Motor neuron (in vitro differentiated cells): ENCODE measurements at regions not wholly inside any gene's neighbourhood (a gene's known extent, or its start where the extent isn't known, plus 50 kb on each side); places are given as distances from the start of the nearest gene placed in this dataset.
"Not testable (repeated sequence)": the region's sequence is repeated elsewhere in the genome, so short reads cannot be mapped to it uniquely, and the experiment has no call there.

Experiments used
- ATAC-seq, 8 experiments: fragments of 200-7000 bp; cut with Tn5 transposase; replicated peaks in 6 of 8; 2 replicates each; pipeline ENCODE4 v1.8.0; 2021; ENCODE audit warnings: mild to moderate bottlenecking in 8 of 8, moderate library complexity in 8 of 8
- H3K27ac ChIP-seq, 2 donors: fragments of 250-450 bp; sonication (Bioruptor Pico); 2 replicates each; pipeline ENCODE4 v1.9.0; 2021; ENCODE audit warnings: antibody characterized with exemption in 2 of 2, mild to moderate bottlenecking in 2 of 2, moderate library complexity in 1 of 2
- H3K4me1 ChIP-seq, 2 donors: fragments of 250-450 bp; sonication (Bioruptor Pico); replicated peaks in 1 of 2; 2 replicates each; pipeline ENCODE4 v1.6.1; 2021; ENCODE audit warnings: antibody characterized with exemption in 2 of 2, mild to moderate bottlenecking in 2 of 2, moderate library complexity in 1 of 2
- H3K4me3 ChIP-seq, 5 donors: fragments of 250-450 bp; sonication (Bioruptor Pico); 2 replicates each; pipeline ENCODE4 v1.9.0; 2021; ENCODE audit warnings: antibody characterized with exemption in 5 of 5, mild to moderate bottlenecking in 5 of 5, moderate library complexity in 4 of 5
- WGBS, 10 experiments: fragments of 450-650 bp; shearing (Covaris generic); methylation state at CpG; one replicate each; pipeline ENCODE4 v1.0.0; 2022; 5-methylcytosine and 5-hydroxymethylcytosine counted together
- in situ Hi-C, 9 experiments: fragments of 400-800 bp; cut with MboI; loops; one replicate each; pipeline ENCODE4 v1.15.0; 2021; ENCODE audit warnings: low sequenced_read_pairs in 9 of 9, low pct_unique_long_range_greater_than_20kb in 2 of 9; ENCODE audit not compliant: unreplicated experiment in 9 of 9

GRCh38 chrX:13473442-13474163, 95.8 kb upstream of the EGFL6 start:
- Histone ChIP-seq H3K4me1 (peaks cover 15 to 25% of the 10 kb centered on the region in 2 donors), H3K4me3 (no peak overlapping the region), H3K27ac (no peak overlapping the region)
- in situ Hi-C loops = no loop called here
- WGBS, 10 experiments = 0 to 92% (median 70%) methylated on average over 1 to 6 of the region's 9 CpGs; no CpG with 5 or more reads in 3 of the 10 experiments
- peak in 3 of 8 experiments; percentile 46 to 68 (median 50) for ATAC-seq

- in situ Hi-C loops = no loop called here
- 0 to 100% (median 88%) methylated on average over 1 to 5 of the region's 5 CpGs; no CpG with 5 or more reads in 4 of the 10 experiments for WGBS, 10 experiments
- no peak overlapping the region for H3K27ac ChIP-seq
Measured at GRCh38 chrX:13472975-13473374, 96.4 kb upstream of the EGFL6 start.

GRCh38 chrX:13471269-13471668, 98.1 kb upstream of the EGFL6 start:
- in situ Hi-C loops = no loop called here
- H3K27ac ChIP-seq = peak overlapping the region; percentile 39 to 55
- peaks cover 15 to 24% of the 10 kb centered on the region in 2 donors for H3K4me1 ChIP-seq
- H3K4me3 ChIP-seq = no peak overlapping the region
- peak in 6 of 8 experiments; percentile 20 to 83 (median 73) for ATAC-seq
- WGBS, 10 experiments = 43 to 83% (median 82%) methylated on average over 1 to 2 of the region's 3 CpGs; no CpG with 5 or more reads in 7 of the 10 experiments

More at GRCh38 chrX:13472975-13473374, 96.4 kb upstream of the EGFL6 start:
- Histone ChIP-seq H3K4me1 (peaks cover 15 to 25% of the 10 kb centered on the region in 2 donors), H3K4me3 (no peak overlapping the region)
- no peak for ATAC-seq

- WGBS, 10 experiments = 10 to 94% (median 56%) methylated on average over 2 to 3 of the region's 3 CpGs; no CpG with 5 or more reads in 6 of the 10 experiments
- H3K4me3 ChIP-seq = no peak overlapping the region
- ATAC-seq = peak in 4 of 8 experiments; percentile 26 to 53 (median 34)
- H3K27ac ChIP-seq = no peak overlapping the region
- in situ Hi-C loops = no loop called here
- H3K4me1 ChIP-seq = peaks cover 15 to 22% of the 10 kb centered on the region in 2 donors
Measured at GRCh38 chrX:13470685-13470977, 98.8 kb upstream of the EGFL6 start.

- in situ Hi-C loops = no loop called here
- peak in 3 of 8 experiments; percentile 19 to 61 (median 54) for ATAC-seq
- 25 to 89% (median 40%) methylated on average over 1 to 3 of the region's 4 CpGs; no CpG with 5 or more reads in 5 of the 10 experiments for WGBS, 10 experiments
Measured at GRCh38 chrX:13469963-13470684, 99.3 kb upstream of the EGFL6 start.

GRCh38 chrX:13468096-13468495, 101.3 kb upstream of the EGFL6 start:
- no peak overlapping the region for H3K27ac ChIP-seq
- no peak for ATAC-seq
- H3K4me1 ChIP-seq = peaks cover 12 to 34% of the 10 kb centered on the region in 2 donors
- 94 to 100% (median 95%) methylated on average over 1 to 4 of the region's 4 CpGs; no CpG with 5 or more reads in 7 of the 10 experiments for WGBS, 10 experiments
- in situ Hi-C loops = no loop called here
- H3K4me3 ChIP-seq = no peak overlapping the region

More at GRCh38 chrX:13469963-13470684, 99.3 kb upstream of the EGFL6 start:
- peaks cover 15 to 22% of the 10 kb centered on the region in 2 donors for H3K4me1 ChIP-seq
- no peak overlapping the region for H3K4me3 ChIP-seq
- no peak overlapping the region for H3K27ac ChIP-seq

- WGBS, 10 experiments = 67 to 100% (median 90%) methylated on average over 1 of the region's 1 CpG; no CpG with 5 or more reads in 6 of the 10 experiments
- Histone ChIP-seq H3K4me1 (peaks cover 12 to 35% of the 10 kb centered on the region in 2 donors), H3K27ac (no peak overlapping the region), H3K4me3 (no peak overlapping the region)
- in situ Hi-C loops = no loop called here
- peak in 1 of 8 experiments; percentile 12 for ATAC-seq
Measured at GRCh38 chrX:13467243-13467642, 102.2 kb upstream of the EGFL6 start.

GRCh38 chrX:13464599-13465275, 104.7 kb upstream of the EGFL6 start:
- Histone ChIP-seq H3K4me1 (peaks cover 0 to 19% of the 10 kb centered on the region in 2 donors), H3K4me3 (no peak overlapping the region), H3K27ac (no peak overlapping the region)
- in situ Hi-C loops = no loop called here
- no CpG with 5 or more reads among the region's 1 CpG for WGBS, 10 experiments
- no peak for ATAC-seq

GRCh38 chrX:13463608-13464007, 105.8 kb upstream of the EGFL6 start:
- Histone ChIP-seq H3K4me1 (peaks cover 0 to 19% of the 10 kb centered on the region in 2 donors), H3K27ac (peak overlapping the region in 1 of 2 donors; percentile 5), H3K4me3 (no peak overlapping the region)
- ATAC-seq = peak; percentile 81 to 100 (median 99)
- 0 to 43% (median 34%) methylated on average over 1 to 3 of the region's 3 CpGs; no CpG with 5 or more reads in 4 of the 10 experiments for WGBS, 10 experiments
- in situ Hi-C loops = no loop called here

- no peaks in the 10 kb centered on the region for H3K4me1 ChIP-seq
- no peak overlapping the region for H3K4me3 ChIP-seq
- in situ Hi-C loops = no loop called here
- ATAC-seq = peak in 1 of 8 experiments; percentile 52
- 80 to 100% methylated on average over 1 of the region's 7 CpGs; no CpG with 5 or more reads in 8 of the 10 experiments for WGBS, 10 experiments
- no peak overlapping the region for H3K27ac ChIP-seq
Measured at GRCh38 chrX:13452283-13452682, 117.1 kb upstream of the EGFL6 start.

- no peak for ATAC-seq
- in situ Hi-C loops = no loop called here
- Histone ChIP-seq H3K4me1 (no peaks in the 10 kb centered on the region), H3K27ac (no peak overlapping the region), H3K4me3 (no peak overlapping the region)
Measured at GRCh38 chrX:13449441-13449840, 120.0 kb upstream of the EGFL6 start.

GRCh38 chrX:13448941-13449340, 120.5 kb upstream of the EGFL6 start:
- H3K4me1 ChIP-seq = no peaks in the 10 kb centered on the region
- ATAC-seq = no peak
- in situ Hi-C loops = no loop called here
- 88 to 100% (median 100%) methylated on average over 1 to 2 of the region's 2 CpGs; no CpG with 5 or more reads in 7 of the 10 experiments for WGBS, 10 experiments
- H3K4me3 ChIP-seq = no peak overlapping the region
- no peak overlapping the region for H3K27ac ChIP-seq

- in situ Hi-C loops, H3K27ac ChIP-seq, ATAC-seq, H3K4me1 ChIP-seq, H3K4me3 ChIP-seq: not testable (repeated sequence)
- 86 to 100% (median 91%) methylated on average over 3 to 5 of the region's 5 CpGs; no CpG with 5 or more reads in 7 of the 10 experiments for WGBS, 10 experiments
Measured at GRCh38 chrX:13441608-13442007, 121.8 kb upstream of the ATXN3L start.
